ENCODE measurements at regions not wholly inside any gene's neighbourhood (a gene's known extent, or its start where the extent isn't known, plus 50 kb on each side); places are given as distances from the start of the nearest gene placed in this dataset.

GRCh38 chr9:13587571-13587970 is 308.1 kb upstream of the MPDZ start:
- DNase-seq, result no peak

GRCh38 chr9:13586587-13587374 is 307.3 kb upstream of the MPDZ start:
- no peak for DNase-seq

- DNase-seq, result no peak
Measured at GRCh38 chr9:13580760-13581159, 301.3 kb upstream of the MPDZ start.

- no peak for DNase-seq
Measured at GRCh38 chr9:13580131-13580530, 300.6 kb upstream of the MPDZ start.

- no peak for DNase-seq
Measured at GRCh38 chr9:13576101-13576500, 296.6 kb upstream of the MPDZ start.

GRCh38 chr9:13575558-13575957 is 296.1 kb upstream of the MPDZ start:
- DNase-seq, result no peak

GRCh38 chr9:13570068-13570974 is 290.8 kb upstream of the MPDZ start:
- DNase-seq, result no peak

GRCh38 chr9:13569602-13570067 is 290.1 kb upstream of the MPDZ start:
- no peak for DNase-seq

- no peak for DNase-seq
Measured at GRCh38 chr9:13568841-13569601, 289.5 kb upstream of the MPDZ start.

GRCh38 chr9:13568405-13568804 is 288.9 kb upstream of the MPDZ start:
- DNase-seq, result no peak

- no peak for DNase-seq
Measured at GRCh38 chr9:13567833-13568232, 288.3 kb upstream of the MPDZ start.

- no peak for DNase-seq
Measured at GRCh38 chr9:13557746-13558145, 278.3 kb upstream of the MPDZ start.

GRCh38 chr9:13556656-13557055 is 277.2 kb upstream of the MPDZ start:
- DNase-seq, result no peak

- DNase-seq, result no peak
Measured at GRCh38 chr9:13555989-13556500, 276.6 kb upstream of the MPDZ start.

- DNase-seq, result no peak
Measured at GRCh38 chr9:13555516-13555915, 276.0 kb upstream of the MPDZ start.

- no peak for DNase-seq
Measured at GRCh38 chr9:13554626-13555025, 275.1 kb upstream of the MPDZ start.

GRCh38 chr9:13552606-13553215 is 273.2 kb upstream of the MPDZ start:
- no peak for DNase-seq

GRCh38 chr9:13550519-13550918 is 271.0 kb upstream of the MPDZ start:
- DNase-seq, result no peak

GRCh38 chr9:13548535-13548934 is 269.0 kb upstream of the MPDZ start:
- no peak for DNase-seq

- DNase-seq, result no peak
Measured at GRCh38 chr9:13535141-13535540, 255.6 kb upstream of the MPDZ start.

GRCh38 chr9:13534006-13534405 is 254.5 kb upstream of the MPDZ start:
- DNase-seq, result no peak

- DNase-seq, result no peak
Measured at GRCh38 chr9:13532407-13532806, 252.9 kb upstream of the MPDZ start.

Measured in hindlimb muscle (tissue), 1 donor.